CD4-positive, alpha-beta T cell treated with Interleukin-17A for 4 hours (primary cell): ENCODE measurements at regions not wholly inside any gene's neighbourhood (a gene's known extent, or its start where the extent isn't known, plus 50 kb on each side); places are given as distances from the start of the nearest gene placed in this dataset.

Source experiments
- DNase-seq: peaks from one replicate; pipeline ENCODE4 v3.0.0-alpha.2; 2020; ENCODE audit warnings: mixed read lengths

DNA sequence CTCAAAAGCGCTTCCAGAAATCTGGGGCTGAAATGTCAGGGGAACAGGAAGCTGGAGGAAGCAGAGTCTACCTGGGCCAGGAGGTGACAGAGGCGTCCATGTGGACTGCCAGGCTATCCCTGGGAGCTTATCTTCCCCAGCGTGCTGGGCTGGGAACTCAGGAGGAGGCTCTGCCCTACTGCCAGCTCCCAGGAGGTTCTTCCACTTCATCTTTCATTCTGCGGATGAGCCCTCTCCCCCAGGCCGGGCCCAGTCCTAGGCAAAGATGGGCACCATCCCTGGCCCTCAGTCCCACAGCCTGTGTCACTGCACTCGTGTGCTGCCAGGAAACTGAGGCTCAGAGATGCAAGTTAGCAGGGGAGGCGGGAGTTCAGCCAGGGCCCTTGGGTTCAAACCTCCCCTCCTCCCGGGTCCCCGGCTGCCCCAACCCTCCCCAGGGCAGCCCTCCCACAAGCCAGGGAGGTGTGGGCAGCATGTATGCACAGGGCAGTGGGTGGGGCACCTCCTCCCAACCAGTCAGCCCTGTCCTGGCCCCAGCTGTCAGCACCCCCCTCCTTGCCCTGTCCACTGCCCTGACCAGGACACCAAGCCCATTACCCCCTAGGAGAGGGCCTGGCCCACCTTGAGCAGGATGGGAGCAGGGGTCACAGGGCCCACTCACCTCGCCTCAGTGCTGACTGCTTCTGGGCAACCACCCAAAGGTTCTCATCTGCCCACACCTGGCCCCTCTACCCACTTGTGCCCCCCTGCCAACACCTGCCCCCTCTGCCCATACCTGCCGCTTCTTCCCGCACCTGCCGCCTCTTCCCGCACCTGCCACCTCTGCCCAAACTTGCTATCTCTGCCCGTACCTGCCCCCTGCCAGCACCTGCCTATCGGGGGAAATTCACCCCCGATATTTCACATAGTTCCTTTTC lies 226.0 kb downstream of the NPHP4 start:
- DNase-seq: no peak

DNA sequence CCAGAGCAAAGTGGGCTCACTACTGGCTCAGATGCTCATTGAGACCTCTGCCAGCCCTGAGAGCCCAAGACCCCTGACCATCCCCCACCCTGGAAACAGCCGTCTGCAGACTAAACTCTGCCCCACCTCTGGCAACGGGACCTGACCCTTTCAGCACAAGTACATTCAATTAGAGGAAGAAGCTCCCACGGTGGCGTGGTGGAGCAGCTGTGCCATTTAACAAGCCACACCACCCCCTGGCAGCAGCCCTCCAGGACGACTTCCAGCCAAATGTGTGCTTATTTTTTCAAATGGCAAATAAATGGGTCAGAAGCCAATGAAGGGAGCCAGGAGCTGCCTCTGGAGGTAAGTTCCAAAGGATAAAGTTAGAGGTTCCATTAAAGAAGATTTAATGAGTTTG lies 226.7 kb downstream of the NPHP4 start:
- DNase-seq: no peak

DNA sequence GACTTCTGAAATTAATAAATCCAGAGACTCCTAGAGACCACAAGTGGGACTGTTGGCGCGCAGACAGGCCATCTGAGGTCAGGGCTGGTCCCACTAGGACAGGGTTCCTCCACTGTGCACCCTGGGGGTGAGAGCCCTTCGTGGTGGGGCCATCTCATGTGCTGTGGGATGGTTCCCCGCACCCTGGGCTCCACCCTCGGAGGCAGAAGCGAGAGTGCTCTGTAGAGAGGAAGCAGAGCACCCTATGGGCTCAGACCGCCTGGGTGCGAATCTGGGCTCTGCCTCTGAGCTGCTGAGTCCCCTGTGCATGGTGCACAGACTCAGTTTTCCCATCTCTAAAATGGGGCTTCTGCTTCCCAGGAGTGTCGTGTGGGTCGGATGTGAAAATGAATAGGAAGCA lies 227.3 kb downstream of the NPHP4 start:
- DNase-seq: no peak

DNA sequence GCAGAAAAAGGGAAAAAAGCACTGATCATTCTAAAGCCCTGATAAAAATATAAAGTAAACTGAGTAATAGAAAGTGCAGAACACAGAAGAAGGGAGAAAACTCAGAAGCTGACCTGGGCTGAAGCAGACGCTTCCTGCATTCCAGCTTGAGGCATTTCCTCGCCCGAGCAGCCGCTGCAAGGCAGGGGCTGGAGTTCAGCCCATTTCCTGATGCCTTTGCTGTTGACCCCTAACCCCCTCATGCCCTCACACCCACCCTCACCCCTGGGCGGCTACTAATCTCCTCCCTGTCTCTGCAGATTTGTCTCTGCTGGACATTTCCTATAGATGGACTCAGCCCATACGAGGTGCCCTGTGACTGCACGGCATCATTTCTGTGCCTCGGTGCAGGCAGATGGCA lies 227.8 kb downstream of the NPHP4 start:
- no peak for DNase-seq

DNA sequence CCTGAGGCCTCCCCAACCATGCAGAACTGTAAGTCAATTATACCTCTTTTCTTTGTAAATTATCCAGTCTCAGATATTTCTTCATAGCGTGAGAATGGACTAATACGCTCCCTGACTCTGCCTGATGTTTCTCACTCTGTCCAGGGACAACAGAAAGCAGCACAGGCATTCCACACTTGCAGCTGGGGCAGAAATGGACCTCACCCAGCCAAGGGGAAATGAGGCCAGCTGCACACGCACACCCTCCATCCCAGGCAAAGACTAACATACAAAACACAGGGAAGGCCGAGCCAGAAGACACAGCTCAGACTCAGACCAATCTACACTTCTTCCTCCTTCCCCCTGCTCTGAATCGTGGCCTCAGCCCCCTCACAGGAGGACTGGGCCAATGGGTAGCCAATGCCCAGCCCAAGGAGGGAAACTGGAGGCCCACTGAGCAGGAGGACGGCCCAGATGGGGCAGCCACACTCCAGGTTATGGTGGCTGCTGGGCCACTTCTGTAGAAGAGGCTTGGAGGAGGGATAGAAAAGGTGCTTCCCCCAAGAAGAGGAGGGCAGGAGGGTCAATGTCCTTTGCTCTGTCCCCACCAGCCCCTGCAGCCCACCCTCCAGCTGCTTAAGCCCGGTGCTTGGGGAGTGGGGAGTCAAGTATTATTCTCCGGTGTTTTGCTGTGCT lies 228.4 kb downstream of the NPHP4 start:
- DNase-seq: no peak

DNA sequence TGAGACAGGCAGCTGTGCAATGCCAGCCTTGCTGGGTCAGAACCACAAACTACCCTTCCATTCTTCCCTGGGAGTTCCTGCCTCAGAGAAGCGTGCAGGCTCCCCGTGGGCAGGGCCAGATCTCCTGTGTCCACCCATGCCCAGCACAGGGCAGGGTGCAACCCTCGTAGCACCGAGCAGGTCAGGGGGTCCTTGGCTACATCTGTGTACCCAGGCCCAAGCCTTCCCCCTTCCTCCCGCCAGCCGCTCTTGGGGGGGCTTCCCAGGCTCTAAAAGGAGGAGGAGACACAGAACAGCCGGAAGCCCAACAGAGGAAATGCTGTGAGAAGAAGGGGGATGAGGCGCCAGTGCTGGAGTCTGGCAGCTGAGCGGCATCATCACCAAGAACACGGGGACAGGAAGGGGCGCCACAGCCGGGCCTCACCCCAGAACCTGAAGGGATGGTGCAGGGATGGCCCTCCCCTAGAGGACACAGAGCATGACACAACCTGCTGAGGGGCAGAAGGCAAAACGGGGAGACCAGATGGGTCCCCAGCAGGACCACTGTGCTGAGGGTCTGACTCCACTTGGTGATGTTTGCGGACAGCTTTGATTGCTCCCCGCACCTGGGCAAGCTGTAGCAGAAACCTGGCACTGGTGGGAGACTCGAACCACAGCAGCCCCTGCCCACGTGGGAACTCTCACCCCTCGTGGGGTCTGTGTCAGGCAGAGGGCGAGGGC lies 233.2 kb downstream of the NPHP4 start:
- no peak for DNase-seq

DNA sequence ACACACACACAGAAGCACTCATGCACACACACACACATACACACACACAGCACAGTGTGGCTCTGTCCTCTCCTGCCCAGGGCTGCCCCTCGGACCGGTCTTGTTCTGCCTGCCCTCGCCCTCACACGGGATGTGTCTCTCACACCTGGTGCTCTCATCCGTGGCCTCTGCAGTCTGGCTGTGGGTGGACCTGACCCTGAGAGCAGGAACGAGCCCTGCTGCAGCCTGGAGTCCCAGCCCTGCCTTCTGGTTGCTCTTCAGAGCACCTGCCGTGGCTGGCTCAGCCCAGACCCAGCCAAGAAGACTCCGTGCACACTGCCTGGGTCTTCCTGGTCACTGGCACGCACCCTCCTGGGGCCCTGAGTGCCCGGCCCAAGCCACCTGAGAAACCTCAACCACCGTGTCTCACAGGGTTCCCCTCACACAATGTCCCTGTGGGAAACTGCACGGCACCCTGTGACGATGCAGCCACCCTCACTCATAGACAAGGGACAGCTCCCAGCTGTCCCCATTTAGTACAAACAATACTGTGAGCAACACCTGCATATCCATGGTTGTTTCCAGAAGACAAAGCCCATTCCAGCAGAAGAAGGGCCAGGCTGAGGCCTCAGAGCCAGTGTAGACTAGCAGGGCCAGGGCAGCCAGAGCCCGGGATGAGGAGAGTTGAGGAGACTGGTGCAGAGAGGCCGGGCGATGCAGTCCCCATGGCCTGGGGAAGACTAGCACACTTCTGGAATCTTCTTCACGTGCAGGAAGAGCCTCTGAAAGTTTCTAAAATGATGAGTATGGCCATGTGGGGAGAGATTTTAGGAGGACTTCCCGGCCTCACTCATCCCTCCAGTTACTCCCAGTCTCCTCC lies 234.0 kb downstream of the NPHP4 start:
- no peak for DNase-seq

DNA sequence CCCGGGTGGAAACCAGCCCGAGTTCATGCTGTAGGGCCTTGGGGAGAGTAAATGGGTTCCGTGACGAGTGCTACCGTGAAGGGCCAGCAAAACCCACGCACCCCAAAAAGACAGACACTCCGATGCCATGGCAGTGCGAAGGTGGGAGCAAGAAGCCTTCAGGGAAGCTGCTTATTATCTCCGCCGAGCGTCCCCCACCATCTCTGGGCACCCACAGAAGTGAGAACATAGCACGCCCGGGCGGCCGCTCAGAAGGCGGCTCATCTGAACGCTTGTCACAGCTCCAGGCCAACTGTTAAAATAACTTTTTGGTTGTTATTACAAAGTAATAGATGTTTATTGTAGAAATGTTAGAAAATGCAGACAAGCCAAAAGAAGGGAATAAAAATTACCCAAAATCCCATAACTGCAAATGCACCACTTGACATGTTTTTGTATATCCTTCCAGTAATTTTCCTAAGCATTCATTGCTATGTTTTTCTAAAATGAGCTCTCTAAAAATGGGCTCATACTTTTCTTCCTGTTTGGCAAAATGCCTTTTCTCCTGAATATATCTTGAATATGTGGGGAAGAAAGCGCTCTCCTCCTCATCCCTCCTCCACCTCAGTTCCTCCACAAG lies 234.9 kb downstream of the NPHP4 start:
- DNase-seq: no peak

DNA sequence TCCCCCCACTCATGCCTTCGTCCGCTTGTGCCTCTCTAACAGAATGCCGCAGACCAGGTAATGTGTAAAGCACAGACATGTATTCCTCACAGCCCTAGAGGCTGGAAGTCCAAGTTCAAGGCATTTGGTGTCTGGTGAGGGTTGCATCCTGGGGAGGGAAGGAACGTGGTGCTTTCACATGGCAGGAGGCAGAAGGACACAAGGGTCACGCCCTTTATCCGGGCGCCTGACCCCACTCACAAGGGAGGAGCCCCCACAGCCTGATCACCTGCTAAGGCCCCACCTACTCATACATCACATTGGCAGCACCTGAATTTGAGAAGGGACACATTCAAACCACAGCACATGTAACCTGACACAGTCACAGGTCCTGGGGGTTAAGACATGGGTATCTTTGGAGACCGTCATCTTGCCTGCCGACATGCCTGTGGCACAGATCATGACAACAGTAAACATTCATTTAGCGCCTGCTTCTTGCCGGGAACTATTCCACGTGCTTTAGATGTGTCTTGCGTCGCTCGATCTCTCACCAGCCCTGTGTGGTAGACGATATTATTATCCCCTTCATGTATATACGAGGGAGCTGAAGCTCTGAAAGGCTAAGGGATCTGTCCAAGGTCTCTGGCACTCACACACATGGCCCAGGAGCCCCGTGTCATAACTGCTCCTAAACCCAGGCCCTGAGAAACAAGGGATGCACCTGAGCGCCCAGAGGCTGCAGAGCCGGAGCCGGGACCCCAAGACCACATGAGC lies 235.6 kb downstream of the NPHP4 start:
- no peak for DNase-seq

DNA sequence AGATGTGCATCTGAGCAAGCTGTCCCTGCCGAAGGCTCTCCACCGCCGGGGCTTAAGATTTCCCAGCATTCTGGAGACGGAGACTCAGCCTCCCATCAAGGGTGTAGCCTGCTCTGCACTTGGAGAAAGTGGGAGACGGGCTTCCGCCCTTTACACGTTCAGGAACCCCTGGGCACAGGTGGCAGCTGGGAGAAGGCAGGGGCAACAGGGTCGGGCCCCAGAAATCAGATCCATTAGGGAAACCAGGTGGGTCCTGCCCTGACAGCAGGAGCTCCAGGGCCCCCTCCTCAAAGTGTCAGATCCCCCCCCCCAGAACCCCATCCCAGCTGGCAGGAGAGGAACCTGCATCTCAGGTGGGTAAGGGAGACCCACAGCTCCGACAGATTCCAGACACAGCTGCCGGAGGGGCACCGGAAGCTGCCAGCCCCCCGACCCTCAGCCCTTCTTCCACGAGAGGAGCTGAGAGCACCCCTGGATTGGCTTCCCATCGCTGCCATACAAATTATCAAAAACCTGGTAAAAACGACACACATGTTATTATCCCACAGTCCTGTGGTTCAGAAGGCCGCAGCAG lies 236.6 kb downstream of the NPHP4 start:
- no peak for DNase-seq

DNA sequence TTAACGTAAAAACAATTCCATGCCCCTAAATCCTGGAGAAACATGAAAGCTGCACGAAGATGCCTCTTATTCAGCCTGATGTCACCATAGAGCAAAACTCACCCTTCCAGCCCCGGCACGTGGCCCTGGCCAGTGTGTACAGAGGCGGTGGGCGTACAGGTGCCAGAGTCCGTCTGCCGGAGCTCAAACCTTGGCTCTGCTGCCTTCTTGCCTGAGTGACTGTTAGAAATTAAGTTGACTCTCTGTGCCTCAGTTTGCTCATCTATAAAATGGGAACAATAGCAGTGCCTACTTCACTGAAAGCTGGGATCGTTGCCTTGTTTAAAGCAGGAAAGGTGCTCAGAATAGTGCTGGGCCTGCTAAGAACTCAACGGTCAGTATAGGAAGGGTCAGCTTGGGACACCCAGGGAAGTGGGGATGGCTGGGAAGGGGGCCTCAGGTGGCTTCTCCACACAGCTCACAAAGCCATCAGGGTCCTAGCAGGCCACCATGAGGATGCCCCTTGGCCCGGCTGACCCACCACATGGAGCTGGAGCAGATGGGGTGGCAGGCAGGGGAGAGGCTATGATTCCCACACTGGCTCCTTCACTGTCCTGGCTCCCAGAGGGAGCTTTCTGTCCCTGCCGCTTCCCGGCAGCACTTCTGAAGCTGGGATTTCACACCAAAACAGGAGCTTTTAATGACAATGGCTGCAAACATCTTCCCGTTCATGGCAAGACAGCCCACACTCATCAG lies 237.2 kb downstream of the NPHP4 start:
- DNase-seq: no peak

DNA sequence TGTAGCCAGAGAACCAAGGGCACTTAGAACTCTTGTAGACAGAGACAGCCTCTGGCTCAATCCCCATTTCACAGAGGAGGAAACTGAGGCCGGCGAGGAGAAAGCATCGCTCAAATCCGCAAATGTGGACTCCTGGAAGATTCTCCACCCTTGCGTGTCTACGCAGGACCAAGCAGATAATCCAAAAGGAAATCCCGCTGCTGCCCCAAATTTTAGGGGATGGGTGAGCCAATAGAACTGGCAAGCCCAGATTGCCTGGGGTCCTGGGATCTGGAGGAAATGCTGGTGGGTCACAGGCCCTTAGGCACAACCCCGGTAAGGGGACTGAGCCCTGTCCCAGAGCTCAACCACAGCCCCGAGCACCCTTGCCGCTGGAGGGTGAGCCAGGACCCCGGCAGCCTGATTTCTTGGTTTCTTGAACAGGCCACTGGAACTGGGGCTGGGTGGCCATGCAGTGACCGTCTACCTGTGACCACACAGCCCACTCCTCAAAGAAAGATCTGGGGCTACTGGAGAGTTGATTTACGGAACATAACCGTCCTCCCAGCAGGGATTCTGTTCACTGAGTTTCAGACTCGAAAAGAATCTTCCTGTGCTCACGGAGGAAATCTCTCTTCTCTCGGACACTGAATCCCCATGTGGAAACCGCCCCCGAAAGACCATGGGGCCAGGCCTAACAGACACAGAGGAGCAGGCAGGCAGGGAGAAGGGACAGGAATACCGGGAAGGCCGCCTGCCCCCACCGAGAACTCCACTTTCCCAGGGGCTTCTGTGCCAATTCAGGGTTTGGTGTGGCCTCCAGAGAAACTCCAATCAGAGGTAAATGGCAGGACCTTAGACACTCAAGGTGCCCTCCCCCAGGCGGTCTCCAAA lies 238.4 kb downstream of the NPHP4 start:
- no peak for DNase-seq

DNA sequence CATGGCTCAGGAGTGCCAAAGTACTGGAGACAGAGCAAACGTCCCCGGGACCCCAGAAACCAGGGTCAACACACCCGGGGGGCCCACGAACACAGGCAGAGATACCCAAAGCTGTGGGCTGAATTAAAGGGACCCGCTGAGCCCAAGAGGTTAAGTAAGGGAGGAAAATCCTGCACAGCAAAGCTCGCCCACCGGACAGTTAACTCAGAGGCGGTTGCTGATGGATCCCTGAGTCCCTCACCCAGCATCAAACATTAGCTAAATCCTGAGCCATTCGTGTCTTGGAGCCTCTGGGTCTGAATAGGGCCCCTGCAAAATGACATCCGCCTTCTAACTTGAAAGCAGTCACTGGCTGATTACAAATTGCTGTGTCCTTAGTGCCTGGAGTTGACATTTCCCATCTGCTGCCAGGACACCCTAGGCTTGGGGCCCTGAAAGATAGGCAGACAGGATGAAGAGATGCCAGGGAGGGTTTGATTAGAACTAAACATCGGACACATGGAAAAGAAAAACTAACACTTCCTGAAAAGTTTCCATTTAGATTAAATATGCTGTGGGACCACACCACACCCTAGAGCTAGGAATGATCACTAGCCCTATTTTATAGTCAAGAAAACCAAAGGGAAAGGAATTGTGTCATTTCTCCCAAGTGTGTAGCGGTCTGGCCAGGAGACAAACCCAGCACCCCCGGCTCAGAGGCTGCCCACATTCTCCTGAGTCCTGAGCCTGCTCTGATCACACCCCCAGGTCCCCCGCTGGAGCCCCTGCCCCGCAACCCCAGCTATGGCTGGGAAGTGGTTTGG lies 239.3 kb downstream of the NPHP4 start:
- DNase-seq: no peak

DNA sequence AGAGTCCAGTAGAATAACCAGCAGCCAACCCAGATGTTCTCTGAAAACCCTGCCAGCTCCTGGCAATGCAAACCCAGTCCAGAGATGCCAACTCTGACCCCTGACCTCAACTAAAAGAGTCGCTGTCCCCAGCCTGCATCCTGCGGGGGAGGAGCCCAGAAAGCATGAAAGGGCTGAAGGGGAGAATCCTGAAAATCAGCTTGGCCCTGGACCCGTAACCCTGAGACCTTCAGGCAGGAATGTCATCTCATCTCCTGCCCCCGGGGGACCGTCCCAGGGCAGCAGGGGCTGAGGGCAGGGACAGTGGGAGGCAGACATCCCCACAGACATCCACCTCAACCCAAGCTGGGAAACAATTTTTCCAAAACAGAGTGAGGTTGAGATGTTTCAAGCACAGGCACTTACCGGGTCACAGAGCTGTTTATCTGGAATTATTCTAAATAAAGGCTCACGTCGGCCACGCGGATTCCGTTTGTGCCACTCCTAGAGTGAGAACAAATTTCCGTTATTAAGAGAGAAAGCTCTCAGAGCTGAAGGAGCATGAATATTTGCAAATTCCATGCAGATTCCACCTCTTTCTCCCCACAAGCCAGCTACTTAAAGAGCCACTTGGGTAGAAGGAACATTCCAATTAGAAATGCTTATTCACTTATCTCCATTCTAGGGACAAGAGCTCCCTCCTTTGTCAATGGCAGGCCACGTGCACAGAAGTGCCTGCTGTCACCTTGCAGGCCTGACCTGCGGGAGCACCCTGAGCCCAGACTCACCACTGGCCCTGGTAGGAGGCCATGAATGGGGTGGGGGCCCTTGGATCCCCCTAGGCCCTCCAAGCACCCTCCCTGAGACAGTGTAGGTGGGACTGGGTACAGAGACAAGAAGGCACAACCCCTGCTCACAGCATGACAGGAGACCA lies 240.1 kb downstream of the NPHP4 start:
- no peak for DNase-seq

DNA sequence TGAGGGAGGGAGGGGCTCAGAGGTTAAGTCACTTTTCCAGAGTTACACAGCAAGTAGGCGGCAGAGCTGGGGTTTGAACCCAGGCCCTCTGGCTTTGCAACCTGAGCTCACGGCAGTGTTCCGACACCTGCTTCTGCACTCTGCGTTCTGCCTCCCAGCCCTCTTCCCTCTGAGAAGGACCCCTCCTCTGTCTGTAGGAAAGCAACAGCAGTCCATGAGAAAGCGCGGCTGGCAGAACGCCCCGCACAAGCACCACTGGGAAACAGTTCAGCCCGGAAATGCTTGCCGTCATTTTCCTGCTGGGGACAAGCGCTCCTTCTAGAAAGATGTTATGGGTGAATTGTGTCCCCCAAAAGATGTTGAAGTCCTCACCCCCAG lies 241.1 kb downstream of the NPHP4 start:
- DNase-seq: no peak

DNA sequence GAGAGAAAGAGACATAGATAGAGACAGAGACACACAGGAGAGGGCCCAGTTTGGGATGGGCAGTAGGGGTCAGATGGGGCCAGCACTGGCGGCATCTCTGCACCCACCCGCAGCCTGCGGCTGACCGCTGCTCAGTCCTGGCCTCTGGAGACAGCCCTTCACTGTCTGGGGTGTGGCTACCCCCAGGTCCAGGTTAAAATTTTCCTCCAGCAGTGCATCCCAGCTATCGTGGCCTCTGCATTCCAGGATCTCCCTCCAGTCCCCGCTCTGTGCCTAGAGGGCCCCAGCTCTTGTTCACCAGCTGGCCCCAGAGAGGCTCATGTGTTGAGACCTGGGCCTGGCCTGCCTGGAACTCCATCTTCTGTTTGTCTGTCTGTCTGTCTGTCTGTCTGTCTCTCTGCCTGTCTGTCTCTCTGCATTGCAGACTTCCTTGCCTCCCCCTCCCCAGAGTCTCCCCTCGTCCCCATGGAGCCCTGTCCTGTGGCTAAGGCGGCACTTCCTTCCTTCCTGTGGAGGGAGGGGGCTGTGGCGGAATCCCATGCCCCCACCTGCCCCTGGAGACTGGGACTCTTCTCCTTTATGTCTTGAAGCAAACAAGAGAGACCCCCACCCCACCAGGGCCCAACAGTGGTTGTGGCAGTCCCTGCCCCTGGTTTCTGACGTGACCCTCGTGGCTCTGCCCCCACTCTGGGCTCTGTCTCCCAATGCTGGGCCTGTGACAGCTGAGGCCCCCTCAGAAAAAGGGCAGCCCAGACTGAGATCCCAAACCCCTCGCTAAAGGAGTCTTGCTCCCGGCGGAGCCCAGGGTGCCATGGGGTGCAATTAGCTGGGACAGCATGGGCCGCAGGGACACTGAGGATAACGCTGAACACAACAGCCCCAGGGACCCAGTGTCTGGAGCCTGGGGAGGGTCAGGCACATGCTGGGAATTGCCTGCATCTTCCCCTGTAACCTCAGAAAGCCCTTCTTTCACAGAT lies 241.8 kb downstream of the NPHP4 start:
- DNase-seq: no peak
